ENCODE measurements at regions not wholly inside any gene's neighbourhood (a gene's known extent, or its start where the extent isn't known, plus 50 kb on each side); places are given as distances from the start of the nearest gene placed in this dataset.

- TF ChIP-seq CTCF (conservative IDR thresholded peaks at IDR 0.05 in 1 of 2, IDR thresholded peaks at IDR 0.05 in 1 of 2; ENCODE audit: low read depth in 1 of 2, low read length in 2 of 2) (no peak), EZH2 (IDR thresholded peaks at IDR 0.05; ENCODE audit: low read length, missing control alignments) (no peak)
Observed at GRCh38 chr5:87101321-87101720, 166.4 kb upstream of the RASA1 start.
